Cerebellar nuclear complex (tissue), 1 donor: ENCODE measurements at regions not wholly inside any gene's neighbourhood (a gene's known extent, or its start where the extent isn't known, plus 50 kb on each side); places are given as distances from the start of the nearest gene placed in this dataset.

Experiments
- DNase-seq, 2 experiments: peaks; one replicate each; lab custom pipeline; 2025; lab: John Stamatoyannopoulos, UW

GRCh38 chr15:89421219-89421618 lies 75.2 kb downstream of the RHCG start:
- no peak for DNase-seq

- no peak for DNase-seq
Observed at GRCh38 chr15:89419370-89419984, 76.9 kb downstream of the RHCG start.

DNA sequence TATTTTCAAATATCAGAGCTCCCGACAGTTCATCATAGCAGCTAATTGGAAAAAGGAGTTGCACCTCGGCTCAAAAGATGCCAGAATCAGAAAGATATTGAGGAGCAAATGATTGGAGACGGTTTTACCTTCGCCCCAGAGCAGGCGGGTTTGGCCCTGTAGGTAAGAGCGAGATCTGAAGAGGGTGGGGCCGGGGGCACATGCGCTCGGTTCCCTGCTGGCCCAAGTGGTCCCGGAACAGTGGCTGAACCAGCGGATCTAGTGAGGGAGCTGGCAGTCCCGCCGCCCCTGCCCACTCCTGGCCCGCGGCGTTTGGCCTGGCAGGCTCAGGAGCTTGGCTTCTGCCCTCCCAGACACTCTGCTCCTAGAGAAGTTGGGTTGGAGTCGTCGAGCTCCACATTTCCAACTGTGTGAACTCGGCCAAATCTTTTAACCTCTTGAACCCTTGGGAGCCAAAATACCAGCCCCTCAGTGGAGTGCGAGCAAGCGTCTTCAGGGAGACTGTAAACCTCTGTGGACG lies 79.1 kb downstream of the RHCG start:
- DNase-seq = no peak

GRCh38 chr15:89416339-89417183 lies 79.8 kb downstream of the RHCG start:
- peak in 1 of 2 experiments; percentile 31 for DNase-seq

- no peak for DNase-seq
Observed at GRCh38 chr15:89414571-89414970, 79.9 kb upstream of the POLG start.

DNA sequence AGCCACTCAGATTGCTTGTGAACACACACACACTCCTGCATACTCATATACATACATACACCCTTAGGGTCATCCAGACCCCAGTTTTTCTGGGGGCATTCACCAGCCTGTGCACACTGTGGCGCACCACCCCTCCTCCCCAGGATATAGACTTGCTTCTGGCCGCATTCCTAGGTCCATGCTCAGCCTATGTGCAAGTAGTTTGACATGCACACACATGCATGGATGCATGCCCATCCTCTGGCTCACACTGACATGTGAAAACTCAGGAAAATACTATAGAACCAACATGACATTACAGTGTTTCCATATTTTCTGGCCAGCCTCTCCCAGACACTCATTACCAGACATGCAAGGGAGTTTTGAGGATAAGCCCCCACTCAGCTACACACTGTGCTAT lies 79.3 kb upstream of the POLG start:
- DNase-seq = no peak

DNA sequence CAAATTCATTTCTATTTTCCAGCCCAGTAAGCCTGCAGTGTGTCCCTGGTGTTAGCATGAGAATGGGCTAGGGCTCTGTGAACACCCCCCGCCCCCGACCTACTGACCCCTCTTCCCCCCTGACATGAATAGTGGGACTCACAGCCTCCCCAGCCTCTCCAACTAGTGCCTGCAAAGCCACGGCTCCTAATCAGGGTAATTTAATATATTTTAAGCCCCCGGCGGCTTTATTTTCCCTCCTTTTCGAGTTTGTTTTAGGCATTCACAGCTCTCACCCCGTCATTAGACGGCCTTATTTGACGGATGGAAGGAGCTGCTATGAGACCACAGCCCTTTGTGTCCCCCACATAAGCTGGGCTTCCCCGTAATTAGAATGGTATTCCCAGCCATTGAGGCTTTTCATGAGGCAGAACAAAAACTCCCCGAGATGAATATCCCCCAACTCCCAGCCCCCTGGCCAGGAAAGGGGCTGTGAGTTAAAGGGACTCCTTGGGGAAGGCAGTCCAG lies 78.3 kb upstream of the POLG start:
- no peak for DNase-seq

DNA sequence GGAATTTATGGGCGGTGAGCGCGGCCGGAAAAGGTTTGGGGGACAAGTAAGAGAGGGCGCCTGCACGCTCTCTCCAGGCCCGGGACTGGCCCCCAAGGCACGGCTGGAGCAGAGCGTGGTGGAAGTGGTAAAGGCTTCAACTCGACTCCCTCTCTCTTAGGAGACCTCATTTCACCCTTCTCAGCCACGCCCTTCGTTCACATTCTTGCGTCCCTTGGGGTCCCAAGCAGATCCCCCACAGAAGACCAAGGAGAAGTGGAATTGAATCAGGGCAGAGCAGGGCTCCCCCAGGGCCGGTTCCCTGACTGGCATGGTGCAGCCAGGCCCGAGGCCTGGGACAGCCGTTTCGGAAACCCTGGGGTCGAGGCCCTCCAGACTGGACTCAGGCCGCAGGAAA lies 75.4 kb upstream of the POLG start:
- no peak for DNase-seq

DNA sequence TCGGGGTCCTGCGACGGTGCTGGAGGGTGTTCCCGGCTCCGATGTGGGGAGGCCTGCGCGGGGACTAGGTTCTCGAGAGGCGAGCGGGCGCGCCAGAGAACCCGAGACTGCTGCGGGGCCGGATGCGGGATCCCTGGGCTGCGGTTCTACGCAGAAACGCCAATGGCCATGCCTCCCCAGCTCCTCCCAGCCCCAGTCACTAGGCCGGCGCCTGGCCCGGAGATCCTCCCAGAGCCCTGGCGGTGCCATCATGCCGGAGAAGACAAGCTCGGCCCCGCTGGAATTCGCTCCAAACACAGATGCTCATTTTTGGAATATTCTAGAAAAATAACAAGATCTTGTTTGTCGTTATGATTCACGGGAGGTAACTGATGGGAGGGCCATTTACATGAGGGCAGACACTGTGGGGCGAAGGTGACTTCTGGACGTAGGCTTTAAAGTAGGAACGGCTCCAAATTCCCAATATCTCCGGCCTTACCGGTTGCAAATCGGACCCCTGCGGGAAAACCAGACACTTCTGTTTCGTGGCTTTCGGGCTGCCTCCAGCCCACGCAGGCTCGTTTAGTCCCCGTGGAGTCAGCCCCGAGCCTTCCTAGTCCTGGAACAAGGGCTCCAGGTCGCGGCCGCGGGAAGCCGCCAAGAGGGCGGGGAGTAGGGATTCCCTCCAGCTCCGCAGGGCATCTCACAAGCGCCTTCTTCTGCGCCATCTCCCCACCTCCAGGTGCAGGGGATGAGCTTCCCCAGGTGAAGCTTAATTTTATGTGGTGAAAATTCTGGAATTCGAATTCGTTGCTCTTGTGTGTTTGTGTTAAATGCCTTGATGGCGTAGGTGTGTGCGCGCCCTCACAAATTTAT lies 74.8 kb upstream of the POLG start:
- DNase-seq = no peak

- DNase-seq = no peak
Observed at GRCh38 chr15:89408372-89409183, 74.0 kb upstream of the POLG start.

DNA sequence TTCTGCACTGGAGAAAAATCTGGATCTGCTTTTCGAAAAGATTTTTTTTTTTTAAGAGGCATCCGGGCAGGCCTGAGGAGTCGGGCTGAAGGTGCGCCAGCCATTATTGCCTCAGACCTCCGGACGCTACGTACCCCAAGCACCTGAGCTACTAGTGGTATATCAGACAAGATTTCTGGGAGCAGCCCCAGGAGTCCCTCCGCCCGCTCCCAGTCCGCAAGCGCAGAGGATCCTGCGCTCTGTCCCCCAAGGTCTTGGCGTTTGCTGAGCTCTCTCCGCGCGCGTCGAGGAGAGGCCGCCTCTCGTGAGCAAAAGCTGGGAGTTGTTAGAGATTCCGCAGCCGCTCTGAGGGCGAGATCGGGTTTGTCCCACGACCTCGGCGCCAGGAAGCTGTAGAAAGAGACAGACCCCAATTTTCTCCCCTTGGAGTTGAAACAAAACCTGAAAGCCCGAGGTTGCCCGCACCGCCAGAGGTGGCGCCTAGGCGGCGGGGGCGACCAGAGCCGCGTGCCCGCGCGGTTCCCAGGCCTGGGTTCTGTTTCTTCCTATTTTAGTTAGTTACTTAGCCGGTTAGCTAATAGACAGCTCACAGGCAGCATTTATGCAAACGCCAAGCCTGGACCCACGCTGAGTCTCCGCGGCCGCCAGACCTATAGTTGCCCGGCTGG lies 72.5 kb upstream of the POLG start:
- DNase-seq = no peak

DNA sequence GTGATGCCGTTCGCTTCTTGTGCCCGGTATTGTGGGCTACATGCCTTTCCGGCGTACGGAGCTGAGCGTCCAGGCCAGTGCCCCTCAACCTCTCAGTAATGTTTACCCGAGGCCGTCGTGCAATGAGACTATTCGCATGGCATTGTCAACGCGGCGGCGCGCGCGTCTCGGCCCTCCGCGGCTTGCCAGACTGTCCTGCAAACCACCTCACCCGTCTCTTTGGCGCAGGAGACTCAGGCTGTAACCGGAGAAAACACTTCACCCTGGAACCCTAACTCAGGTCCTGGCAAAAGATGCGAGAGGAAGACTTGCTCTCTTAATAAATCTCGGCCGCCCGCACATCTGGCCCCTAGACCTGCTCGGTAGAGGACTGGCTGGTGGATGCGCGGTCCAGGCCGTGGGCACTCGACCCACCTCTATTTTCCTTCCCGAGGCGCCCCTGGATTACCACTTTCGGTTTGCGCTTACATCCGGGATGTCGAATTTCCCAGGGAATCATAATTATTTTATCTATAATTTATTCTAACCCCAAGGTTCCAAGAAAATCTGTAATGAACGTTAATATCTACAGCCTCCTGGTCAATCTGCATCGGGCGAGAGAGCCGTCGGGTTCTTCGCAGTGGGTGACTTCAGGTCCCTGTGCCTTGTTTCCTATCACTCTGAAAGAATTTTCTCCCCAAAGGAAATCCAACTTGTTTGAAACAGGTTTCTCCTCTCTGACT lies 71.8 kb upstream of the POLG start:
- DNase-seq = no peak

DNA sequence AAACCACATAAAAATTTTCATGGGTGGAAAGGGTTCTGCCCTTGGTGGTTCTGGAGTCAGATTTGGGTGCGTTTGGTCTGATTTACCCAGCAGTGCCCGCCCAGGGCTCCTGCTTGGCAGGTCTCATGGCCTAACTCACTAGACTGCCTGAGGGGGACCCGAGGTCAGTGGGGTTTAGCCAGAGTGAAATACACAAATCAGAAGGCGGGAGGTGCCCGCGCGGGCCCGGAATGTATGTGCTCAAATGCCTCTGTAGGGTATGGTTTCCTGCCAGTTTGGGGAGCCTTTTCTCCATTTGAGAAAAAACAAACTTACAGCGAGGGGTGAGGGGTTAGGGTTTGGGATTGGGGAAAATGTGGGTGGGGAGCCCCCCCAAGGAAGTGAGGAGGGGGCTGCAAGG lies 70.9 kb upstream of the POLG start:
- DNase-seq = no peak

- no peak for DNase-seq
Observed at GRCh38 chr15:89404023-89404422, 69.4 kb upstream of the POLG start.

DNA sequence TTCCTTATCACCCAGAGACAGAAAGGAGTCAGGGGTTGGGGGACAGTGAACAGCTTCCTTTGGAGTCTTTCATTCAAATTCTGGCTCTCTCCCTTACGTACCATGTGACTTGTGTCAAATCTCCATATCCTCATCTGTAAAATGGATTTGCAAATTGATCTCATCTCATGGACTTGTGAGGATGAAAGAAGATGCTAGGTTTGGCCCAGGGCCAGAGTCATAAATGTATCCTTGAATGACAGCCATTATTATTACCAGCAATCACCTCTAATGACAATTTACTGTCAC lies 67.8 kb upstream of the POLG start:
- no peak for DNase-seq

- no peak for DNase-seq
Observed at GRCh38 chr15:89401631-89402517, 67.2 kb upstream of the POLG start.

DNA sequence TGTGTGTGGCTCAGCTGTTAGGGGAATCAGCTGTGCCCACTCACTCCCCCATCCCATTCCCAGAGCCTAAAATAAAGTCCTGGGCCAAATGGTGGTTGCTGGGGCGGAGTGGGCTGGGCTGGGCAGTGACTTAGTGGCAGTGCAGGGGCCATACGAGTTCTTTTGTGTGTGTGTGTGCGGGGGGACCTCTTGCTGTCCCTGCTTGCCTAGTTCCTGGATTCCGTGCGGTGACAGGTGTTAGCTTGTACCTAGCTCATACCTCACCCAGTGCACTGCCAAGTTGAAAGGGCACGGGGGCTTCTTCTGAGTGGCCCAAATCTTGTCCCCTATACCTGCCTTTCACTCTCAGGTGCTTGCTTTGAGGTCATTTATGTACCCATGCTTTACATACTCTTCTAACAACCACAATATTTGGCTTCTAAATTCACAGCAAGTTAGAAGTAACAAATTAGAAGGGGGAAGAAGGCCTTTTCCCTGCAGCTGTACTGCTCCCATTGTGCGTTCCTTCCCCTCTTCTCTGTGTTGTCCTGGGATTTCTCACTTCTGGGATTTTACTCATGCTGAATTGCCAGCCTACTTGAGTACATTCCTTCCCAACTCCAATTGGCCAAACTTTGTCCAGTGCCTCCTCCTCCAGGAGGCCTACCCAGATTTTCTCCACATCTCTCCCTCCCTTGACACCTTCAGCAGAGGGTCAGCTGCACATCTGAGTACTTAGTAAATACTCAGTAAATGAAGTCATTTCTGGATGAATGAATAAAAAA lies 66.3 kb upstream of the POLG start:
- no peak for DNase-seq

GRCh38 chr15:89400116-89400781 lies 65.6 kb upstream of the POLG start:
- DNase-seq = no peak
